Chondrocyte (in vitro differentiated cells): ENCODE measurements at regions not wholly inside any gene's neighbourhood (a gene's known extent, or its start where the extent isn't known, plus 50 kb on each side); places are given as distances from the start of the nearest gene placed in this dataset.
A peak's percentile ranks its signal among the peaks of the same experiment; 100 is the strongest.

Source experiments
- DNase-seq: peaks from one replicate; pipeline ENCODE4 v3.0.0; 2021; ENCODE audit warnings: mixed read lengths, low spot score
- H3K27ac Mint-ChIP-seq: one replicate; pipeline ENCODE4 v1.8.0; 2021; ENCODE audit warnings: mild to moderate bottlenecking, moderate library complexity, mixed read lengths; ENCODE audit not compliant: unreplicated experiment
- H3K27me3 Mint-ChIP-seq: 2 replicates; pipeline ENCODE4 v1.8.0; 2021; ENCODE audit warnings: low read depth, mixed read lengths
- H3K36me3 Mint-ChIP-seq: 2 replicates; pipeline ENCODE4 v1.8.0; 2021; ENCODE audit warnings: low read depth, mixed read lengths
- H3K4me1 Mint-ChIP-seq: 2 replicates; pipeline ENCODE4 v1.8.0; 2021; ENCODE audit warnings: low read depth, mild to moderate bottlenecking, mixed read lengths
- H3K4me3 Mint-ChIP-seq: one replicate; pipeline ENCODE4 v1.8.0; 2021; ENCODE audit warnings: mild to moderate bottlenecking, moderate library complexity, mixed read lengths; ENCODE audit not compliant: unreplicated experiment
- H3K9me3 Mint-ChIP-seq: 2 replicates; pipeline ENCODE4 v1.8.0; 2021; ENCODE audit warnings: low read depth, mixed read lengths
- CTCF ChIP-seq: fragments of 200-600 bp; sonication (generic); IDR thresholded peaks from 2 replicates; pipeline ENCODE4 v1.5.0; 2021; ENCODE audit warnings: antibody characterized with exemption, mild to moderate bottlenecking, moderate library complexity

GRCh38 chr2:118202707-118203303 is 114.5 kb downstream of the INSIG2 start:
- Mint-ChIP-seq H3K27me3 (peaks cover 35% of the 10 kb centered on the region), H3K27ac (no peak overlapping the region), H3K4me3 (no peak overlapping the region), H3K36me3 (no peaks in the 10 kb centered on the region), H3K9me3 (no peaks in the 10 kb centered on the region), H3K4me1 (no peaks in the 10 kb centered on the region)
- DNase-seq: no peak
- peak; percentile 83 for TF ChIP-seq CTCF

- Mint-ChIP-seq H3K9me3 (no peaks in the 10 kb centered on the region), H3K27me3 (peaks cover 31% of the 10 kb centered on the region), H3K4me1 (no peaks in the 10 kb centered on the region), H3K36me3 (no peaks in the 10 kb centered on the region), H3K4me3 (no peak overlapping the region), H3K27ac (no peak overlapping the region)
- no peak for TF ChIP-seq CTCF
- DNase-seq: no peak
These were observed 110.0 kb downstream of the INSIG2 start for GRCh38 chr2:118198268-118198667.

GRCh38 chr2:118197011-118197675 is 108.9 kb downstream of the INSIG2 start:
- Mint-ChIP-seq H3K27me3 (peaks cover 35% of the 10 kb centered on the region), H3K9me3 (no peaks in the 10 kb centered on the region), H3K36me3 (no peaks in the 10 kb centered on the region), H3K4me1 (no peaks in the 10 kb centered on the region), H3K27ac (no peak overlapping the region), H3K4me3 (no peak overlapping the region)
- no peak for TF ChIP-seq CTCF
- DNase-seq: no peak

- Mint-ChIP-seq H3K9me3 (no peaks in the 10 kb centered on the region), H3K27me3 (peaks cover 25% of the 10 kb centered on the region), H3K4me3 (no peak overlapping the region), H3K4me1 (peaks cover 13% of the 10 kb centered on the region), H3K27ac (no peak overlapping the region), H3K36me3 (no peaks in the 10 kb centered on the region)
- TF ChIP-seq CTCF: no peak
- no peak for DNase-seq
These were observed 102.2 kb downstream of the INSIG2 start for GRCh38 chr2:118190474-118190873.

- H3K4me1 Mint-ChIP-seq: peaks cover 16% of the 10 kb centered on the region
- peaks cover 8% of the 10 kb centered on the region for H3K27me3 Mint-ChIP-seq
- peak overlapping the region; percentile 88 for H3K4me3 Mint-ChIP-seq
- no peaks in the 10 kb centered on the region for H3K36me3 Mint-ChIP-seq
- H3K27ac Mint-ChIP-seq: peak overlapping the region; percentile 98
- TF ChIP-seq CTCF: no peak
- H3K9me3 Mint-ChIP-seq: no peaks in the 10 kb centered on the region
- no peak for DNase-seq
These were observed 98.6 kb downstream of the INSIG2 start for GRCh38 chr2:118186858-118187254.
